ENCODE measurements at regions not wholly inside any gene's neighbourhood (a gene's known extent, or its start where the extent isn't known, plus 50 kb on each side); places are given as distances from the start of the nearest gene placed in this dataset.

DNA sequence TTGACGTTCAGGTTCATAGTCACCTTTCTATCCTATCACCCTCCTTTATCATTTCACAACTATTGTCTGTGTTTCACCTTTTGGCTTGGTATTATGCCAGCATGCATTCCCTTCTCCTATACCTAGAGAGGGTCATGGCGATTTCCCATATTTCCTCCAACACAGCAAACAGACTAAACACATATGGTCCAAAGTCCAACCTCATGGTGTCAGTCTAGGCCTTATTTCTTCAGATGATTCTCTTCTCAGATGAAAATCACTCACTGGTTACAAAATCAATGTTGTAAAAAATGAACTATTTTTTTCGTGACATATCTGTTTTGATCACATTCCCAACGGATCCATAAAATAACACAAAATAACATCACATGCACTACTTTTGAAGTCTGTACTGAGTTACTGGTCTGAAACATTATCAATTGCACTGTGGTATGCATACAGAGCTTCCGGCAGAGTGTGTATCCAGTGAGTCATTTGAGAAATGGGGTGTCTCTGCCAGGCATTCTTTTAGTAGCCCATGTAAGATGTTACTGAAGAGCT, 204.8 kb upstream of the GALNT5 start:
- ChIA-PET POLR2A (no interaction called here), CTCF (no interaction called here)
- Histone ChIP-seq H3K27me3 (ENCODE audit: insufficient read depth, low read length, poor library complexity, severe bottlenecking) (no peaks in the 10 kb centered on the region), H3K4me3 (ENCODE audit: low read length) (no peak overlapping the region), H3K36me3 (ENCODE audit: insufficient read depth, low read length) (no peaks in the 10 kb centered on the region), H3K4me1 (ENCODE audit: insufficient read depth, low read length) (no peaks in the 10 kb centered on the region), H3K27ac (ENCODE audit: low read depth, low read length) (no peak overlapping the region), H3K9me3 (ENCODE audit: low read length) (no peaks in the 10 kb centered on the region)
- H3K36me3 Mint-ChIP-seq, result no peaks in the 10 kb centered on the region
- H3K4me1 Mint-ChIP-seq, result no peaks in the 10 kb centered on the region
- H3K27ac Mint-ChIP-seq, result no peak overlapping the region
- no peaks in the 10 kb centered on the region for H3K27me3 Mint-ChIP-seq
- DNase-seq, result no peak
- no peak overlapping the region for H3K4me3 Mint-ChIP-seq
- no peaks in the 10 kb centered on the region for H3K9me3 Mint-ChIP-seq

GRCh38 chr2:157053876-157054275, 203.6 kb upstream of the GALNT5 start:
- H3K4me3 ChIP-seq (ENCODE audit: low read length), result no peak overlapping the region
- Mint-ChIP-seq H3K4me3 (no peak overlapping the region), H3K9me3 (no peaks in the 10 kb centered on the region), H3K4me1 (no peaks in the 10 kb centered on the region), H3K36me3 (no peaks in the 10 kb centered on the region), H3K27ac (no peak overlapping the region), H3K27me3 (no peaks in the 10 kb centered on the region)
- no peak for DNase-seq
- H3K36me3 ChIP-seq (ENCODE audit: insufficient read depth, low read length), result no peaks in the 10 kb centered on the region
- CTCF ChIA-PET, result no interaction called here
- no peaks in the 10 kb centered on the region for H3K9me3 ChIP-seq (ENCODE audit: low read length)
- H3K27me3 ChIP-seq (ENCODE audit: insufficient read depth, low read length, poor library complexity, severe bottlenecking), result no peaks in the 10 kb centered on the region
- H3K27ac ChIP-seq (ENCODE audit: low read depth, low read length), result no peak overlapping the region
- POLR2A ChIA-PET, result no interaction called here
- no peaks in the 10 kb centered on the region for H3K4me1 ChIP-seq (ENCODE audit: insufficient read depth, low read length)

GRCh38 chr2:157055660-157056199, 201.8 kb upstream of the GALNT5 start:
- Histone ChIP-seq H3K36me3 (ENCODE audit: insufficient read depth, low read length) (no peaks in the 10 kb centered on the region), H3K4me1 (ENCODE audit: insufficient read depth, low read length) (no peaks in the 10 kb centered on the region), H3K27ac (ENCODE audit: low read depth, low read length) (no peak overlapping the region), H3K9me3 (ENCODE audit: low read length) (no peaks in the 10 kb centered on the region), H3K4me3 (ENCODE audit: low read length) (no peak overlapping the region), H3K27me3 (ENCODE audit: insufficient read depth, low read length, poor library complexity, severe bottlenecking) (no peaks in the 10 kb centered on the region)
- Mint-ChIP-seq H3K9me3 (no peaks in the 10 kb centered on the region), H3K27ac (no peak overlapping the region), H3K4me1 (no peaks in the 10 kb centered on the region), H3K27me3 (no peaks in the 10 kb centered on the region), H3K4me3 (no peak overlapping the region), H3K36me3 (no peaks in the 10 kb centered on the region)
- CTCF ChIA-PET, result no interaction called here
- DNase-seq, result no peak
- POLR2A ChIA-PET, result no interaction called here

DNA sequence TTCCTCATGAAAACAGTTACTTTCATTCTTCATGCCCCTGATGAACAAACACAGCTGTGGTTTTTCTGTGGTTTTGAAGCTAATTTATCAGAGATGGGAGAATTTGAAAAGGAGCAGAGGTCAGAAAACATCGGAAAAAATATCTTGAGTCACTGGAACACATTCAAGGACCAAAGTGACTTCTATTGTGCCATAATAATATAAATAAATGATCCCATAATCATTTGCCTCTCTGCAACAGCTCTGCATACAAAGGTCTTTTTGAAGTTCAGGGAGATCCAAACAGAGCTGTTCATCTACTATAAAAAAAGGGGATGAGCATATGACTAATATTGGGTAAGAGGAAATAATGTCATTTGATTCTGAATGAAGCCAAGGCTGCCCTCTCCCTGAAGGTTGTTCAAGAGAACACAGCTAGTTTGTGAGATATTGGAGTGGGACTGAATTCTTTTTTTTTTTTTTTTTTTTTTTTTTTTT, 201.3 kb upstream of the GALNT5 start:
- H3K4me3 Mint-ChIP-seq, result no peak overlapping the region

GRCh38 chr2:157058161-157058560, 199.3 kb upstream of the GALNT5 start:
- Histone ChIP-seq H3K4me1 (ENCODE audit: insufficient read depth, low read length) (no peaks in the 10 kb centered on the region), H3K4me3 (ENCODE audit: low read length) (no peak overlapping the region), H3K27me3 (ENCODE audit: insufficient read depth, low read length, poor library complexity, severe bottlenecking) (no peaks in the 10 kb centered on the region), H3K9me3 (ENCODE audit: low read length) (no peaks in the 10 kb centered on the region), H3K27ac (ENCODE audit: low read depth, low read length) (no peak overlapping the region), H3K36me3 (ENCODE audit: insufficient read depth, low read length) (no peaks in the 10 kb centered on the region)
- no peak overlapping the region for H3K27ac Mint-ChIP-seq
- no peak for DNase-seq
- peaks cover 0 to 2% of the 10 kb centered on the region in 2 donors for H3K27me3 Mint-ChIP-seq
- POLR2A ChIA-PET, result no interaction called here
- CTCF ChIA-PET, result no interaction called here
- H3K4me1 Mint-ChIP-seq, result no peaks in the 10 kb centered on the region
- H3K36me3 Mint-ChIP-seq, result no peaks in the 10 kb centered on the region
- H3K9me3 Mint-ChIP-seq, result no peaks in the 10 kb centered on the region
- H3K4me3 Mint-ChIP-seq, result no peak overlapping the region

More for the DNA sequence above, 201.3 kb upstream of the GALNT5 start:
- Histone ChIP-seq H3K4me3 (ENCODE audit: low read length) (no peak overlapping the region), H3K4me1 (ENCODE audit: insufficient read depth, low read length) (no peaks in the 10 kb centered on the region), H3K9me3 (ENCODE audit: low read length) (no peaks in the 10 kb centered on the region), H3K36me3 (ENCODE audit: insufficient read depth, low read length) (no peaks in the 10 kb centered on the region), H3K27me3 (ENCODE audit: insufficient read depth, low read length, poor library complexity, severe bottlenecking) (no peaks in the 10 kb centered on the region), H3K27ac (ENCODE audit: low read depth, low read length) (no peak overlapping the region)
- no peak for DNase-seq
- Mint-ChIP-seq H3K36me3 (no peaks in the 10 kb centered on the region), H3K9me3 (no peaks in the 10 kb centered on the region), H3K27ac (no peak overlapping the region), H3K27me3 (peaks cover 0 to 2% of the 10 kb centered on the region in 2 donors), H3K4me1 (no peaks in the 10 kb centered on the region)
- ChIA-PET POLR2A (no interaction called here), CTCF (no interaction called here)

- H3K4me3 Mint-ChIP-seq, result no peak overlapping the region
- no peak for DNase-seq
- peaks cover 0 to 2% of the 10 kb centered on the region in 2 donors for H3K27me3 Mint-ChIP-seq
- H3K9me3 ChIP-seq (ENCODE audit: low read length), result no peaks in the 10 kb centered on the region
- H3K4me1 ChIP-seq (ENCODE audit: insufficient read depth, low read length), result no peaks in the 10 kb centered on the region
- H3K27ac ChIP-seq (ENCODE audit: low read depth, low read length), result no peak overlapping the region
- H3K4me1 Mint-ChIP-seq, result no peaks in the 10 kb centered on the region
- ChIA-PET POLR2A (no interaction called here), CTCF (no interaction called here)
- H3K36me3 ChIP-seq (ENCODE audit: insufficient read depth, low read length), result no peaks in the 10 kb centered on the region
- no peaks in the 10 kb centered on the region for H3K36me3 Mint-ChIP-seq
- H3K27ac Mint-ChIP-seq, result no peak overlapping the region
- no peaks in the 10 kb centered on the region for H3K9me3 Mint-ChIP-seq
- no peaks in the 10 kb centered on the region for H3K27me3 ChIP-seq (ENCODE audit: insufficient read depth, low read length, poor library complexity, severe bottlenecking)
- H3K4me3 ChIP-seq (ENCODE audit: low read length), result no peak overlapping the region
These were observed 198.5 kb upstream of the GALNT5 start for GRCh38 chr2:157059036-157059435.

DNA sequence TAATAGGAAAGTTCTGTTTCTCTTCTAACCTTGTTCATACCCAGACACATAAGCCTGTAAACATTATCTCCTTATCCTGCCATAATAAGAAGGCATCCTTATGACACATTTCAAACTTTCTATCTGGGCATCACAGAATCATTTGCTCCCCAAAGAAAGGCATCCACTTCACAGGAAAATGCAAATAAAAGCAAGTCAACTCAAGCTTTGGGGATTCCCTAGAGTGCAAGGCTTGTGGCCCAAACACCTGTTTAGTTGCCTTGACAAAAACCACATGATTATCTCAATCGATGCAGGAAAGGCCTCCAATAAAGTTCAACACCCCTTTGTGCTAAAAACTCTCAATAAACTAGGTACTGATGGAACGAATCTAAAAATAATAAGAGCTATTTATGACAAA, 195.7 kb upstream of the GALNT5 start:
- Histone ChIP-seq H3K4me3 (ENCODE audit: low read length) (no peak overlapping the region), H3K27ac (ENCODE audit: low read depth, low read length) (no peak overlapping the region), H3K27me3 (ENCODE audit: insufficient read depth, low read length, poor library complexity, severe bottlenecking) (no peaks in the 10 kb centered on the region), H3K9me3 (ENCODE audit: low read length) (no peaks in the 10 kb centered on the region), H3K36me3 (ENCODE audit: insufficient read depth, low read length) (no peaks in the 10 kb centered on the region), H3K4me1 (ENCODE audit: insufficient read depth, low read length) (no peaks in the 10 kb centered on the region)
- DNase-seq, result no peak
- no peaks in the 10 kb centered on the region for H3K9me3 Mint-ChIP-seq
- ChIA-PET POLR2A (no interaction called here), CTCF (no interaction called here)
- H3K27me3 Mint-ChIP-seq, result peaks cover 0 to 2% of the 10 kb centered on the region in 2 donors
- no peak overlapping the region for H3K27ac Mint-ChIP-seq
- H3K4me1 Mint-ChIP-seq, result no peaks in the 10 kb centered on the region
- H3K4me3 Mint-ChIP-seq, result no peak overlapping the region
- H3K36me3 Mint-ChIP-seq, result no peaks in the 10 kb centered on the region

- H3K4me3 Mint-ChIP-seq, result no peak overlapping the region
- H3K27ac Mint-ChIP-seq, result no peak overlapping the region
- no peaks in the 10 kb centered on the region for H3K4me1 ChIP-seq (ENCODE audit: insufficient read depth, low read length)
- no peak overlapping the region for H3K27ac ChIP-seq (ENCODE audit: low read depth, low read length)
- H3K4me1 Mint-ChIP-seq, result no peaks in the 10 kb centered on the region
- no peaks in the 10 kb centered on the region for H3K9me3 ChIP-seq (ENCODE audit: low read length)
- peaks cover 3 to 11% of the 10 kb centered on the region in 2 donors for H3K27me3 Mint-ChIP-seq
- no peak for DNase-seq
- no peaks in the 10 kb centered on the region for H3K36me3 ChIP-seq (ENCODE audit: insufficient read depth, low read length)
- no peaks in the 10 kb centered on the region for H3K27me3 ChIP-seq (ENCODE audit: insufficient read depth, low read length, poor library complexity, severe bottlenecking)
- no peaks in the 10 kb centered on the region for H3K36me3 Mint-ChIP-seq
- H3K4me3 ChIP-seq (ENCODE audit: low read length), result no peak overlapping the region
- peaks cover 0 to 8% (median 6%) of the 10 kb centered on the region in 5 donors for H3K9me3 Mint-ChIP-seq
- CTCF ChIA-PET, result no interaction called here
- POLR2A ChIA-PET, result no interaction called here
These were observed 189.9 kb upstream of the GALNT5 start for GRCh38 chr2:157067562-157067961.

DNA sequence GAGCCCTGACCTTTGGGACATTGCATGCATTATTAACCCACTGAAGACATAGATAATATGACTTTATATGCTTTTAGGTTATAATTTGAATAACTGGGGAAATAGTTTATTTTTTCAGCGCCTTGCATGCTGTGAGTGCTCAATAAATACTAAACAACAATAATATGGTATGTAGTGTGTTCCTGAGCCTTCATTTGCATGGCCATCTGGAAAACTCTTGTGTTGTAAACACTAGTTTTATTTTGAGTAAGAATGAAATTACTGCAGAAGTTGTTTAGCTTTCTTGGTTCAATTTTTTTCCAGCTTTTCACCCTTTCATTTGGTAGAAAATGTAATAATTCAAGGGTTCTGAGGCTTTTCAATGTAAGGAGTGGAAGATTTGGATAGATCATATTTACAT, 189.3 kb upstream of the GALNT5 start:
- no peak overlapping the region for H3K4me3 Mint-ChIP-seq
- peaks cover 0 to 9% (median 6%) of the 10 kb centered on the region in 5 donors for H3K9me3 Mint-ChIP-seq
- no peaks in the 10 kb centered on the region for H3K36me3 ChIP-seq (ENCODE audit: insufficient read depth, low read length)
- ChIA-PET POLR2A (no interaction called here), CTCF (no interaction called here)
- DNase-seq, result no peak
- no peaks in the 10 kb centered on the region for H3K4me1 Mint-ChIP-seq
- no peaks in the 10 kb centered on the region for H3K9me3 ChIP-seq (ENCODE audit: low read length)
- peaks cover 3 to 11% of the 10 kb centered on the region in 2 donors for H3K27me3 Mint-ChIP-seq
- no peak overlapping the region for H3K27ac Mint-ChIP-seq
- H3K4me3 ChIP-seq (ENCODE audit: low read length), result no peak overlapping the region
- H3K27ac ChIP-seq (ENCODE audit: low read depth, low read length), result no peak overlapping the region
- H3K27me3 ChIP-seq (ENCODE audit: insufficient read depth, low read length, poor library complexity, severe bottlenecking), result no peaks in the 10 kb centered on the region
- no peaks in the 10 kb centered on the region for H3K4me1 ChIP-seq (ENCODE audit: insufficient read depth, low read length)
- H3K36me3 Mint-ChIP-seq, result no peaks in the 10 kb centered on the region
